Right atrium auricular region (tissue), 2 donors: ENCODE measurements at regions not wholly inside any gene's neighbourhood (a gene's known extent, or its start where the extent isn't known, plus 50 kb on each side); places are given as distances from the start of the nearest gene placed in this dataset.

Experiments used
- DNase-seq: peaks from one replicate; pipeline ENCODE4 v3.0.0-alpha.2; 2019; ENCODE audit warnings: low spot score
- H3K27ac ChIP-seq, 2 donors: fragments of 200-600 bp; sonication (generic); 1 replicate in 1 of 2; 2 replicates in 1 of 2; pipeline ENCODE4 v1.5.1; 2016 to 2019
- H3K27me3 ChIP-seq, 2 donors: fragments of 200-600 bp; sonication (generic); one replicate each; pipeline versions ENCODE4 v1.5.1 to v1.6.0; 2017 to 2019
- H3K36me3 ChIP-seq: fragments of 200-600 bp; sonication (generic); one replicate; pipeline ENCODE4 v1.5.1; 2016
- H3K4me1 ChIP-seq, 2 donors: fragments of 200-600 bp; sonication (generic); one replicate each; pipeline versions ENCODE4 v1.5.1 to v1.6.0; 2017 to 2019
- H3K4me3 ChIP-seq, 2 donors: fragments of 200-600 bp; sonication (generic); 1 replicate in 1 of 2; 2 replicates in 1 of 2; pipeline ENCODE4 v1.5.1; 2017 to 2019; ENCODE audit warnings: mild to moderate bottlenecking in 1 of 2, moderate library complexity in 1 of 2
- H3K9me3 ChIP-seq, 2 donors: fragments of 200-600 bp; sonication (generic); one replicate each; pipeline ENCODE4 v1.5.1; 2019
- CTCF ChIP-seq, 2 donors: fragments of 200-600 bp; sonication (generic); IDR thresholded peaks; one replicate each; pipeline ENCODE4 v1.5.1; 2019; ENCODE audit warnings: antibody characterized with exemption in 2 of 2

- H3K36me3 ChIP-seq, result no peaks in the 10 kb centered on the region
- no peak overlapping the region for H3K27ac ChIP-seq
- no peaks in the 10 kb centered on the region for H3K27me3 ChIP-seq
- no peak for DNase-seq
- H3K4me3 ChIP-seq, result no peak overlapping the region
- H3K9me3 ChIP-seq, result peaks cover 0 to 22% of the 10 kb centered on the region in 2 donors
- no peak for TF ChIP-seq CTCF (IDR thresholded peaks at IDR 0.05)
- no peaks in the 10 kb centered on the region for H3K4me1 ChIP-seq
Measured at GRCh38 chr1:163745204-163745603, 423.4 kb downstream of the NUF2 start.

DNA sequence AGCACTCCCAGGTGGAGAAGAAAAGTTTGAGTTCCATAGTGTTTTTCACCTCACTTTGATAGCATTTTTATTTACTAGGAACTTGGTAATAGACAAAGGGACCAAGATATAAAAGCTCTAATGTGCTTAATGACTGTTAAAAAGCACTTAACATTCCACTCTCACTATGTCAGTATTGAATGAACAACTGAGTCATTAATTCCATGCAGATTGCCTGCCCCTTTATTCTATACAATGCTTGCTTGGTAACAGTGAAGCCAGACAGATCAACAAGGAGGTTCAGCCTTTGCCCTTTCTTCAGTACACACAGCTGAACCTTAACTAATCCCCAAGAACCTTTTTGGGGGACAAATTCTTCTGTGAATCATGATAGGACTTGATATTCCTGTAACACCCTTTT, 425.5 kb downstream of the NUF2 start:
- no peak overlapping the region for H3K27ac ChIP-seq
- no peaks in the 10 kb centered on the region for H3K27me3 ChIP-seq
- no peak overlapping the region for H3K4me3 ChIP-seq
- TF ChIP-seq CTCF (IDR thresholded peaks at IDR 0.05), result no peak
- no peak for DNase-seq
- H3K9me3 ChIP-seq, result peaks cover 0 to 22% of the 10 kb centered on the region in 2 donors
- H3K4me1 ChIP-seq, result no peaks in the 10 kb centered on the region
- H3K36me3 ChIP-seq, result no peaks in the 10 kb centered on the region

DNA sequence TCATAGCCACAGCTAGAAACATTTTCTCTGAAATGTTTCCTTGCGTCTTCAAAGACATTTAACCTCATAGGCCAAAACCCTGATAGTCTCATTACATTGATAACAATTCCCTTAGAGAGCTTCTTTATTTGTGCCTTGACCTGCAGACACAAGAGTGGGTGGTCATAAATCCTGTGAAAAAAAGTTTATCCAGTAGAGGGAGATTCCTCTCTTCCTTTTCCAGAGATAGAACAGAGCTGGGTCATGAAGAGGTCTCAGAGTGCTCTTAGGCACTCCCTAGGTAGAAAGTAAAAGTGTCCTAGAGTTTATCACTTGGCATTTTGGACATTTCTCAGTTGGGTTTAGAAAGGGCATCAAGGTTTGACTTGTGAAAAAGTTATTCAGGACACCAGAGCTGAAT, 426.1 kb downstream of the NUF2 start:
- no peak for TF ChIP-seq CTCF (IDR thresholded peaks at IDR 0.05)

GRCh38 chr1:163758977-163759670, 437.4 kb downstream of the NUF2 start:
- no peaks in the 10 kb centered on the region for H3K4me1 ChIP-seq
- TF ChIP-seq CTCF (IDR thresholded peaks at IDR 0.05), result no peak
- H3K9me3 ChIP-seq, result no peaks in the 10 kb centered on the region
- DNase-seq, result no peak
- H3K27ac ChIP-seq, result no peak overlapping the region
- no peak overlapping the region for H3K4me3 ChIP-seq
- H3K36me3 ChIP-seq, result no peaks in the 10 kb centered on the region
- H3K27me3 ChIP-seq, result no peaks in the 10 kb centered on the region

More for the DNA sequence above, 426.1 kb downstream of the NUF2 start:
- H3K27me3 ChIP-seq, result no peaks in the 10 kb centered on the region
- no peaks in the 10 kb centered on the region for H3K36me3 ChIP-seq
- no peak overlapping the region for H3K4me3 ChIP-seq
- H3K9me3 ChIP-seq, result peaks cover 0 to 19% of the 10 kb centered on the region in 2 donors
- H3K4me1 ChIP-seq, result no peaks in the 10 kb centered on the region
- H3K27ac ChIP-seq, result no peak overlapping the region
- DNase-seq, result no peak

- Histone ChIP-seq H3K4me3 (no peak overlapping the region), H3K27me3 (no peaks in the 10 kb centered on the region), H3K4me1 (no peaks in the 10 kb centered on the region), H3K9me3 (no peaks in the 10 kb centered on the region), H3K36me3 (no peaks in the 10 kb centered on the region), H3K27ac (no peak overlapping the region)
- no peak for TF ChIP-seq CTCF (IDR thresholded peaks at IDR 0.05)
- no peak for DNase-seq
Measured at GRCh38 chr1:163761898-163762297, 440.1 kb downstream of the NUF2 start.
